HG03342 (cell line): ENCODE measurements at regions not wholly inside any gene's neighbourhood (a gene's known extent, or its start where the extent isn't known, plus 50 kb on each side); places are given as distances from the start of the nearest gene placed in this dataset.
"Not testable (repeated sequence)": the region's sequence is repeated elsewhere in the genome, so short reads cannot be mapped to it uniquely, and the experiment has no call there.

Experiments used
- ATAC-seq: cut with Tn5 transposase; IDR thresholded peaks from one replicate; pipeline ENCODE4 v1.9.1; 2021; ENCODE audit warnings: mild to moderate bottlenecking, moderate library complexity; ENCODE audit not compliant: unreplicated experiment

GRCh38 chr4:125791896-125792295 is 477.1 kb downstream of the FAT4 start:
- ATAC-seq = no peak

GRCh38 chr4:125794989-125795388 is 480.2 kb downstream of the FAT4 start:
- ATAC-seq = no peak

GRCh38 chr4:125796138-125796537 is 481.4 kb downstream of the FAT4 start:
- ATAC-seq = no peak

GRCh38 chr4:125797621-125798020 is 482.9 kb downstream of the FAT4 start:
- not testable (repeated sequence) for ATAC-seq

- ATAC-seq = no peak
Observed at GRCh38 chr4:125801373-125801772, 486.6 kb downstream of the FAT4 start.

GRCh38 chr4:125801924-125802323 is 487.2 kb downstream of the FAT4 start:
- no peak for ATAC-seq

- no peak for ATAC-seq
Observed at GRCh38 chr4:125808022-125808421, 493.3 kb downstream of the FAT4 start.

GRCh38 chr4:125808570-125808969 is 493.8 kb downstream of the FAT4 start:
- no peak for ATAC-seq

- no peak for ATAC-seq
Observed at GRCh38 chr4:125811892-125812291, 497.1 kb downstream of the FAT4 start.

- no peak for ATAC-seq
Observed at GRCh38 chr4:125826801-125827695, 512.3 kb downstream of the FAT4 start.

- ATAC-seq = no peak
Observed at GRCh38 chr4:125827696-125828052, 512.9 kb downstream of the FAT4 start.

GRCh38 chr4:125828346-125828745 is 513.6 kb downstream of the FAT4 start:
- no peak for ATAC-seq

- no peak for ATAC-seq
Observed at GRCh38 chr4:125832161-125832560, 517.4 kb downstream of the FAT4 start.

- ATAC-seq = no peak
Observed at GRCh38 chr4:125836597-125837195, 521.9 kb downstream of the FAT4 start.

- no peak for ATAC-seq
Observed at GRCh38 chr4:125837493-125838201, 522.9 kb downstream of the FAT4 start.

GRCh38 chr4:125838202-125838601 is 523.4 kb downstream of the FAT4 start:
- no peak for ATAC-seq

- ATAC-seq = no peak
Observed at GRCh38 chr4:125838924-125839323, 524.2 kb downstream of the FAT4 start.

GRCh38 chr4:125843947-125844346 is 529.2 kb downstream of the FAT4 start:
- ATAC-seq = no peak

GRCh38 chr4:125847518-125847917 is 532.8 kb downstream of the FAT4 start:
- ATAC-seq = no peak

- no peak for ATAC-seq
Observed at GRCh38 chr4:125849869-125850268, 535.1 kb downstream of the FAT4 start.

GRCh38 chr4:125891597-125892258 is 577.0 kb downstream of the FAT4 start:
- ATAC-seq = no peak
